Stimulated activated CD4-positive, alpha-beta T cell treated with anti-CD3 and anti-CD28 coated beads, Interleukin-1b, Interleukin-23, amount 100 ng/mL, for 24 hours (primary cell): ENCODE measurements at regions not wholly inside any gene's neighbourhood (a gene's known extent, or its start where the extent isn't known, plus 50 kb on each side); places are given as distances from the start of the nearest gene placed in this dataset.

Source experiments
- DNase-seq, 4 experiments: peaks; one replicate each; pipeline ENCODE4 v3.0.0-alpha.2; 2020; ENCODE audit warnings: low read depth in 4 of 4, low spot score in 1 of 4

GRCh38 chr16:8283195-8283594, 307.1 kb downstream of the TMEM114 start:
- DNase-seq: no peak

DNA sequence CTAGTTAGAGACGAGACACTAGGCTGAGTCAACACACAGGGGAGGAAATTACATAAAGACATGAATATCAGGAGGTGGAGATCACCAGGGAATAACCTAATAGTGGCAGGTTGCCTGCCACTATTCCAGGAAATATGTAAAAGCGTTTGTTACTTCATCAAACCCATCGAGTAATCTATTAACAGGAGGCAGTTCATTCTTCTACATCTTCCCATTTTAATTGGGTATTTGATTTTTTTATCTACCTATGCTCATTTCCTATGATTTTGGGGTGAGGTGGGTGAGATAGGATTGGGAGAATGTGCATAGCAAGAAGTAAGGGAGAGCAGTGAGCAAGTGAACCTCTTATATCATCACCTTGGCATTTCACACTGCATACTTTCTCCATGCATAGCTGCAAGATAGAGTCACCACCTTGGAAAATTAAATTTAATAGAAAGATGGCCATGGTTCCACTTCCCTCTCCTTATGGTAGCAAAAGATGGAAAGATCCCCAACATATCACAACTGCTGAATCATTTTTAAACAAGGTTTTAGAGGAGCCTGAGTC, 312.2 kb downstream of the TMEM114 start:
- DNase-seq: no peak

GRCh38 chr16:8271344-8271743, 319.0 kb downstream of the TMEM114 start:
- no peak for DNase-seq

DNA sequence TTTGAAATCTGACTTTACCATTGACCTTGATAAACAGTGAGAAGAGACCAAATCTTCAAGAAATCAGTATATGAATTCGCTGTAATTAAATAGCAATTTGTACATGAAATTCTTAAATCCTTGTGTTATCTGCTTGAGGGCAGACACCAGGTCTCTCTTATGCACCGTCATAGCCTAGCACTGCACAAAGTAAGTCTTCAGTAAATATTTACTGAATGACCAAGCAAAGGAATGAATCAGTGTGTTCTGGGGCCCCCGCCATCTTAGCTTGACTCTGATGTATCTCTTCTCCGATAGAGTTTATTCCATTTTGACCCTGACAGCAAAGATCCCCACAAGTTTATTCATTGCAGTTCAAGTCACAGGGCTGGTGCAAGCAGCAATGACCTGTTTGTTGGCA, 328.0 kb downstream of the TMEM114 start:
- no peak for DNase-seq

DNA sequence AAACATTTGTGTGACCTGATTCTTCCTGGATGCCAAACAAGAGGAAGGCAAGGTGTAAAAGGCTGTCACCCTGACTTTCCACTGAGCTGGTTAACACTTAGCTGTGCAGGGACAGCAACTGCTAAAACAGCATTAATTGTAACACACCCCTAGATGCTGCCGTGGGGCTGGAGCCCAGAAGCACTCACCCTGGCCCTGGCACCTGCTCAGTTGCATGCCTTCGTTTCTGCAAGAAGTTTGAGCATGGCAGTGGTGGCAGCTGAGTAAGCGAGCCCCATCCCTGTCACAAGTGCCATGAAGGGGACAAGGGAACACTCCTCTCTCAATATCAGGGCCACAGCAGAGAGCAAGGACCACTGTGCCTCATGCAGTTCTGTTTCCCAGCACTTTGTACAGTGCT, 330.2 kb downstream of the TMEM114 start:
- DNase-seq: no peak

GRCh38 chr16:8258523-8258922, 331.8 kb downstream of the TMEM114 start:
- DNase-seq: no peak

DNA sequence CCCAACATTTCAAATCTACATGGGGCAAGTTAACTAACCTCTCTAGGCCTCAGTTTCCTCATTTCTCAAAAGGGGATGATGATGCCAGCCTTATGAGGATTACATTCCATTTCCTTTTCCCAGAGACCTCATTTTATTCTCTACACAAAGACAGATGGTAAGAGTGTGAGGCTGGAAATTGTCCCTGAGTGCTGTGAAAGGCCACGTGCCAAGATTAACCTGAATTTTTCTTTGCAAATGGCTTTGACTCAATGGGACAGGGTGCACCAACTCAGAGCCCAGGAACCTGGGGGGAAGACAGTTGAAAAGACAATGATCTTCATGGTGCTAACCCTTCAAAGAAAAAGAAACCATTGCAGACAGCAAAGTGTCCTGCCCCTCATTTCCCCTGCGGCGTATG, 332.8 kb downstream of the TMEM114 start:
- DNase-seq: no peak

DNA sequence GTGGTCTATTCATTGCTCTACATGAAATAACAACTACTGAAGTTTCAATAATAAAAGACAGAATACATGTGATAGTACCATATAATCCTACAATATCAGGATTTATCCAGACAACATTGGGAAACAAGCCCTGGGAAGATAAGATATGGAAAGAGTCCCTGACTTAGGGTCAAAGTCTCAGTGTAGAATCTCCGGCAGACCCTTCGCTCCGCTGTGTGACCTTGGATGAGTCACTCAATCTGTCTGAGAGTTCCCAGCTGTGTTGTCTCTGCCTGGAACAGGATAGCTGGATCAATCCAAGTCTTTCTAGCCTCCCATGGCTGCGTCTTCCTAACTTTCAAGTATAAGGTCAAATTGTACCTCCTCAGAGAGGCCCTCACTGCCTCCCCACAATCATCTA, 335.9 kb downstream of the TMEM114 start:
- no peak for DNase-seq

DNA sequence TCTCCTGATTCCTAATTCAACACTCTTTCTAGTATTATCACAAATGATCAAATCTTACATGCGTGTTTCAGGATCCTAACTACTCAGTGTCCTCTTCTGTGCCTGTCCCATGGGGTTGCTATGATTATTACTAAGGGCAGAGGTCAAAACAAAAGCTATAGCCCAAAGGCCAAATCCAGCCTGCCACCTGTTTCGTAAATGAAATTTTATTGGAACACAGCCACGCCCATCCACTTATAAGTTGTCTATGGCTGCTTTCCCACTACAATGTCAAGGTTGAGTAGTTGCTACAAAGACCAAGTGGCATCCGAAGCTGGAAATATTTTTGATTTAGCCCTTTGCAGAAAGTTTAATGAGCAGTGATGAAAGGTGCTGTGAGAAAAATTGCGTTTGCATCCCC, 336.6 kb downstream of the TMEM114 start:
- no peak for DNase-seq

- no peak for DNase-seq
Measured at GRCh38 chr16:8251727-8252126, 338.6 kb downstream of the TMEM114 start.

- DNase-seq: no peak
Measured at GRCh38 chr16:8251298-8251697, 339.0 kb downstream of the TMEM114 start.

- no peak for DNase-seq
Measured at GRCh38 chr16:8247993-8248392, 342.3 kb downstream of the TMEM114 start.

DNA sequence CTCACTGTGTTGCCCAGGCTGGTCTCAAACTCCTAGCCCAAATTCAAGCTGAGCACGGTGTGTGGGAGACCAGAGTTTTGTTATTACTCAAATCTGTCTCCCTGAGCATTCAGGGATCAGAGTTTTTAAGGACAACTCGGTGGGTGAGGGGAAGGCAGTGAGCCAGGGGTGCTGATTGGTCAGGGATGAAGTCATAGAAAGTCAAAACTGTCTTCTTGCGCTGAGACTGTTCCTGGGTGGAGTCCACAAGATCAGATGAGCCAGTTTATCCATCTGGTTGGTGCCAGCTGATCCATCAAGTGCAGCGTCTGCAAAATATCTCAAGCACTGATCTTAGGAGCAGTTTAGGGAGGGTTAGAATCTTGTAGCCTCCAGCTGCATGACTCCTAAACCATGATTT, 346.3 kb downstream of the TMEM114 start:
- no peak for DNase-seq

DNA sequence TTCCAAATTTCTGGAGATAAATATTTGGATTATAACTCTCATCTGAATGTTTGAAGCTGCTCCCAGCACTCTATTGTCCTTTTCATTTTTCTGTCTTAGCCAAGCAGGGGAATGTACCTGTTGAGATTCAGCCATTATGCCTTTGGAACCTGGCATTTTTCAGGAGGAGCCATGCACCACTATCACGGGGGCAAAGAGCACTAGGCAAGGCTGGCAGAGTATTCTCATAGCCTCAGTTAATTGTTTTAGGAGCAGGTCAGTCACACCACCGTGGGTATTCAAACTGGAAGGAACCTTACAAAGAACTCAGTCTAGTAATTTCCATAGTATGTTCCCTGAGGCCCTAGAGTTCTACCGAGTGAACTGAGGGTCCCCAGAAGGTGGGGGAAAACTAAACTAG, 348.9 kb downstream of the TMEM114 start:
- no peak for DNase-seq

GRCh38 chr16:8239443-8239842, 350.9 kb downstream of the TMEM114 start:
- no peak for DNase-seq

- DNase-seq: no peak
Measured at GRCh38 chr16:8237452-8237851, 352.9 kb downstream of the TMEM114 start.

DNA sequence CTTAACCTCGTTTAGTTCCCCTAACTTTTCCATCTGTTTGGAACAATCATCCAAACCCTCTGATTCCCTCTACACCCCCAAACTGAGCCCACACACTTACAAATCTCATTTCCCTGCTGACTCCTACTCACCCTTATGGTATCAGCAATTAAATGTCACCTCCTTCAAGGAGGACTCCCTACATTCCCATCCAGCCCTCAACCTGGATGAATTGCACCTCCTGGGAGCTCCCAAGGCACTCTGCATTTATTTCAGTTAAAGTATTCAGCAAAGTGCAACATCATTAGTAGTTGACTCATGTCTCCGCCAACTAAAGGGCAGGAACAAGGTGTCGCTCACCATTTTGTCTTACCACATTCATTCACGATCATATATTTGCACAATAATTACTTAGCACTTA, 353.5 kb downstream of the TMEM114 start:
- no peak for DNase-seq

- DNase-seq: no peak
Measured at GRCh38 chr16:8230497-8230896, 359.8 kb downstream of the TMEM114 start.

DNA sequence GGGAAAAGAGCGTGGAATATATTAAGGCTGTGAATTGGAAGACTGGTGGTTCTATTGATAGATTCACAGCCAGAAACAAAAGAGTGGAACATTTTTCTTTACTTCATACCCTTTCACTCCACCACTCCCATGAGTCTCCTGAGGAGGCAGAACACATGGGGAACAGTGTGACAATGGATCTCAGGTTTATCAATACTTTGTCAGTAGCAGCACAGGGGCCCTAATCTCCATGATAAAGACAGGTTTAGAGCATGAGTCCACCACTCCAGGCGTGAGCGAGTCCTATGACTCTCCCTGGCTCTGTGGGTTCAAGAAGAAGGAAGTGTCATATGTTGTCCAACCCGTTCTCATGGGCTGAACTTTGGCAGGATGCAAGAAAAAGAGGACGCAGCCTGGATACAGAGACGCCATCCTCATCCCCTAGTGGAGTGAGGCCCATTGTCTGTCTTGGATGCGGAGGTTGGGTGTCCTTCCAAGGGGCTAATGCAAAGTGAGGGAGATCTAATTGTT, 361.2 kb downstream of the TMEM114 start:
- DNase-seq: no peak

- DNase-seq: no peak
Measured at GRCh38 chr16:8217201-8217600, 373.1 kb downstream of the TMEM114 start.

- DNase-seq: no peak
Measured at GRCh38 chr16:8204769-8205168, 385.5 kb downstream of the TMEM114 start.

DNA sequence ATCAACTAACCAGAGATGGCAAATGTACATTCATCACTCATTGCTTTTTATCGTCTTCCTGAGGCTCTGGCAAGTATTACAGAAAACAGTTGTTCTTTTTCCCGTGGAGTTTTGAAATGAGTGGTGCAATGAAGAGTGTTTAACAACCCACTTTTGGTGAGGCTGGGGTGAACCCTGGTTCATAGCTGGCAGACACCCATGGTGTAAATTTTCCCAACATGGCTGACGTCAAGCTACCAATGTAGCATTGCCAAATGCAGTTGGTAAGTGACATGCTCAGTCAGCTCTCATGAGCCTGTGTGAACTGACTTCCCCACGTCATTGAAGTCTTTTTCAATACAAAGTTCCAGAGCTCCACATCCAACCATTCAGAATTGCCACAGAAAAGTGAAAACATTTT, 386.2 kb downstream of the TMEM114 start:
- DNase-seq: no peak

DNA sequence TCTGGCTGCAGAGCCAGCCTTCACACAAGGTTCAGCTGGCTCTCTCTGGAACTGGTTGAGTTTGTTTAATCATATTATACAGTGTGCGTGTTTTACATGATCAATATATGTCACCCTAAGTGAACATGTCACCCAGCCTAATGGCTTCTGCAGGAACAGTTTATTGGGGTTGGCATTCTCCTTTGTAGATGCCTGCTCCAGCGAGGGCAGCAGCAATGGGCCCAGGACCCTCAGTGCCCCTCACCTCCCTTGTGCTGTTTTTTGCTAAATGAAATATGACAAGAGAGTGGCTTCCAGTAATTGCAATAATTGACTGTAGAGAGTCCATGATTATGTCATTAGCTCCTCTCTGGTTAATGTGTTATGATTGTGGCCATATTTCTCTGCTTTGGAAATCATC, 387.2 kb downstream of the TMEM114 start:
- no peak for DNase-seq

DNA sequence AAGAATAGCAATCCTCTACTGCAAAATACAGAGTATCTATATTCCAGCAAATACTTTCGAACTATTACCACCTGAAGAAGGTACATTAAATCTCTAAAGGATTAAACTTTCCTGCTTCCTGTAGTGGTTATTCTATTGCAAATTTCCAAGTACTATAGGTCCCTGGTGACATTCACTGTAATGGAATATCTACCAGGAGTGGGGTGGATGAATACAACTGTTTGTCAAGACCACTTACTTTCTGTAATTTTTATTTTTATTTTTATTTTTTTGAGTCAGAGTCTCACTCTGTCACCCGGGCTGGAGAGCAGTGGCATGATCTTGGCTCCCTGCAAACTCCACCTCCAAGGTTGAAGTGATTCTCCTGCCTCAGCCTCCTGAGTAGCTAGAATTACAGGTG, 389.5 kb downstream of the TMEM114 start:
- no peak for DNase-seq
